GM18520 (cell line): ENCODE measurements at regions not wholly inside any gene's neighbourhood (a gene's known extent, or its start where the extent isn't known, plus 50 kb on each side); places are given as distances from the start of the nearest gene placed in this dataset.
"Not testable (repeated sequence)": the region's sequence is repeated elsewhere in the genome, so short reads cannot be mapped to it uniquely, and the experiment has no call there.

Experiments used
- ATAC-seq: cut with Tn5 transposase; IDR thresholded peaks from one replicate; pipeline ENCODE4 v1.9.1; 2021; ENCODE audit not compliant: unreplicated experiment

GRCh38 chrX:46034868-46035267 is 510.4 kb downstream of the ZNF674 start:
- ATAC-seq, result no peak

GRCh38 chrX:46029777-46030176 is 515.4 kb downstream of the ZNF674 start:
- no peak for ATAC-seq

DNA sequence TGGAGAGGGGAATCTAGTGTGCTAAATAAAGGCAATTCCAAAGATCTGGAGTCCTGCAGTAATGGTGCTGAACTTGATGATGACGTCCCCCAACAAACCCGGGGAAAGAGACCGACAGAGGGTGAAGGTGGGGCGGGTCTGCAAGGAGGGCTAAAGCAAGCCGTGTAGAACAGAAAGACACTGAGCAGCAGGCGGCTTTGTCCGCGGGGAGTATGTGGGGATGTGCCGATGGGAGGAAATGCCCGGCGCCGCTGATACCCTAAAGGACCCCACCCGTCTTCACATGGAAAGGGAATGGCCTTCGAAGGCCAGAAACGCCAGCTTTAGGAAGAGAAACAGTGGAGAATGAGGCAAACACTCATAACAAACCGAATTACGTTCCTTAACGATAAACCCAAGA is 528.9 kb downstream of the ZNF674 start:
- no peak for ATAC-seq

DNA sequence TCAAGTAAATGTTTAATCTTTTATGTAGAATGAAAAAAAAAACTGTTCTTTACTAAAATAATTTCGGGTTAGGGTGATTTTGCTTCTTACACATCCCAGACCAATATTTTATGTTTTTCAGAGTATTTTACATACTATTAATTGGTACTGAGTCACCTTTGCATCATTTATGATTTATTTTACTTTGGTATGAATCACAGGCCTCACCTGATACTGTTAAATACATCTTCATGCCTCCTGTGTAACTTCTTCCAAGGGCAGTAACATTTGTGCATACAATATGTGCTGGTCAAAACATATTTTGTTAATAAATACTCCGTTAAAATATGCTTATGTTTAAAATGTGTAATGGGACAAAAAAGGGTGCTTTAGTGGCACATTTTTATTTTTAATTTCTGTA is 529.6 kb downstream of the ZNF674 start:
- ATAC-seq, result no peak

GRCh38 chrX:45992402-45993123 is 552.7 kb downstream of the ZNF674 start:
- ATAC-seq, result no peak

DNA sequence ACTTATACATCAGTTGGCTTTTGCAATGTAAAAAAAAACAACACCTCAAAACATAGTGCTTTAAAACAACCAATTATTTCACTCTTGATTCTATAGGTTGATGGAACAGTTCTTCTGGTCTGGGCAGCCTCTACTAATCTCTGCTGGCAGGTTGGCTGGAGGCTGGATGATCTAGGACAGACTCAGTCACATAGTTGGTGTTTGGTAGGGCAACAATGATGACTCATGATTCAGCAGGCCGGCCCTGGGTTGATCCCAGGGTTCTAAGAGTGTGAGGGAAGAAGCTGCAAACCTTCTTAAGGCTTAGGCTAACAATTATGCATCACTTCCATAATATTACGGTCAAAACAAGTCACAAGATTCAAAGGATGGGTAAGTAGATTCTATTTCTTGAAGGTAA is 558.2 kb downstream of the ZNF674 start:
- no peak for ATAC-seq

GRCh38 chrX:45986081-45986480 is 559.1 kb downstream of the ZNF674 start:
- ATAC-seq, result no peak

GRCh38 chrX:45982958-45983727 is 562.1 kb downstream of the ZNF674 start:
- not testable (repeated sequence) for ATAC-seq

DNA sequence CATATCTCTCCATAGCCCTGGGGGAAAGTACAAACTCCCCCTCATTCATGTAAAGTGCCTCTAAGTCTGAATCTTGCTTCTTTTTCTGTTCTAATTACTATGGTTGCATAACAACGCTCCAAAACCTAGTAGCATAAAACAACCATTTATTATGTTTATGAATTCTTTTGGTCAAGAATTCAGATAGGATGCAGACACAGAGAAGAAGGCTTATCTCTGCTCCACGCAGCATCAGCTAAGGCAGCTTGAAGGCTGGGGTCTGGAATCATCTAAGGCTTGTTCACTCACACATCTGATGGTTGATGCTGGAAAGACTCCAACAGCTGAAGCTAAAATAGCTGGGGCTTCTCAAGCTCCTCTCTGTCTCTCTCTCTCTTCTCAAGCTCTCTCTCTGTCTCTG is 564.5 kb downstream of the ZNF674 start:
- no peak for ATAC-seq

GRCh38 chrX:45975633-45976032 is 569.6 kb downstream of the ZNF674 start:
- ATAC-seq, result no peak

DNA sequence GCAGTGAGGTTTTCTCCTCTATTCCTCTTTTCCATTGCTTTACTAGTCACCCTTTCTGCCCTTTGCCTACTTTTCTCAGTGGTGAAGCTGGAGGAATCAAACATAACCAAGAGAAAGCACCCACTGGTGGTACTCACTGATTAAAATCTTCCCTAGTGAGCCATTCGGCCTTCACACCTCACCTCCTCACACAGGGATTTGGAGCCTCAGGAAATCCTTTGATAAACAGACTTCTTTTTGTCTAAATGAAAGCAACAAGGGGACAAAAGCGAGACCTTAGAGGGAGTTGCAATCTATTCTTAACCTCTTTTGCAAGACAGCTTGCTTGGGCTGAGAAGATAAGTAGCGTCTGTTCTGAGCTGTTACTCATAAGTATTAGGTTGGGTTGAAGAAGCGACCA is 572.6 kb downstream of the ZNF674 start:
- ATAC-seq, result no peak

DNA sequence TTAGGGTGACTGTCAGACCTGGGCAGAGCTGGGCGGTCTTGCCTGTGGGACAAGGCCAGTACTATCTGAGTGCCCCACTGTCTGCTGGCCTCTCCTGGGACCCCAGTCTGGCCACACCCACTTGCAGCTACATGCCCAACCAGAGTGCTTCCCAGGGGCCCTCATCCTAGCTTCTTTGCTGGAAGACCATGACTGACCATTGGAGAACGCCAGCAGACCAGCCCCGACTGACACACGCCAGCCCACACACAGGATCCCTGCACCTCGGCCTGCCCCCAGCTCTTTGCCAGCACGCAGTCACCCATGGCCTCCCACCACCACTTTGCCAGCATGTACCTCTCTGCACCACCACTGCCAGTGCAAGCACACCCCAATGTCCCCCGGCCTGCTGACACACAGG is 585.7 kb downstream of the ZNF674 start:
- ATAC-seq, result no peak

DNA sequence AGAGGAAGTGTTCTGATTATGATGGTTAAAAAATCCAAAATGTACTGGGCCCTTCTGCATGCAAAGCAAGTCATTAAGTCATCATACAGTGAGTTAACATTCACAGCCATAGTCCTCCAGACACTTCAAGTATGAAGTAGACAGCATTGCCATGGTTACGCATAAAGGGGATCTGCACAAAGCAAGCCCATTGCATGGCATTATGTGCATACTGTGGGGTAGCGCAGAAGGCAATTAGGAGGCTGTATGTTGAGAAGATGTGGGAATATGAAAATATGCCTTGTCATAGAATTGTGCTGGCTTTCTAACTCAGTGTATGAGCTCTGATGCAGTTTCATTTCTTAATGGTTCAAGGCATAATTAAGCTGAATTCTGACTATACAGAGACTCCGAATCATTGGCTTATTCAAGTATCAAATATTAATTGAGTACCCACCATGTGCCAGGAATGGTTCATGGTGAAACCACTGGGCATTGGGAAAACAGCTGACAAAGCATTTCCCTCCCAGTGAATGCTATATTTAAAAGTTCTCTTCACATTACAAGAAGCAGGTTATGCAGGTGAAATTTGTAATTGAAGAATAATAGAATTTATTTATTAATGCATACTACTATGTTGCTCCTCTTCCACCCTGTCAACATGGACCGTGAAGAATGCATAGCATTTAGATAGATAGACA is 588.9 kb downstream of the ZNF674 start:
- ATAC-seq, result no peak

DNA sequence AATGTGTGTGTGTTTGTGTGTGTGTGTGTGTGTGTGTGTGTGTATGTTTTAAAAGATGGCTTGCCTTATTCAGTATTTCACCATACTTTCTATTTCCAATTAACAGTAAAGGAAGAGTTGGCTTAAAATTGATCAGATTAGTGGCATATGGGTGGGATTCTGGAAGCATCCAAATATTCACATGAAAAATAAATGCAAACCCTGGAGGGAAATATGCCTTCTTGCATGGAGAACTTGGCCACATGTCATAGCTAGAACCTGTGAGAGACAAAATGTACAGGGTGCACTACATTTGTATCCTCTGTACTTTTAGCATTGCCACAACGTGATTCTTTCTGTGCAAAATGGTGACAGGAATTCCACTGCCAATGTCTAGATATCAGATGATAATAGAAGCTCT is 589.6 kb downstream of the ZNF674 start:
- ATAC-seq, result no peak

DNA sequence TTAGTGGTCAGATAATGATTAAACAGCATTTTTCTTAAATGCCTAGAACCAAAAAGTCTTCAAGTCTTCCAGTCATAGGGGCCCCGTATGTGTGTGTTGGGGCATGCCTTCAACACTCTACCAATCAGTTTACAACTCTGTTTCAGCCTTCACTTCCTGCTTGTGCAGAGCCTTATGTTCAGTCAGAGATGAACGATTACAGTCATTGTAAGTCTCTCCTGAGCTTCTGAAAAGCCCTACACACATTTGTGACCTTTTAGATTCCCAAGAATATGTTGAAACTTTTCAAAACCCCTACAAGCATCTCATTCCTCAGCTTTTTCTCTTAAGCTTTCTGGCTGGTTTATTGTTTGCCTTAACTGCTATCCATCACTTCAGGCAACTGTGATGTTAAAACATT is 591.2 kb downstream of the ZNF674 start:
- ATAC-seq, result no peak

DNA sequence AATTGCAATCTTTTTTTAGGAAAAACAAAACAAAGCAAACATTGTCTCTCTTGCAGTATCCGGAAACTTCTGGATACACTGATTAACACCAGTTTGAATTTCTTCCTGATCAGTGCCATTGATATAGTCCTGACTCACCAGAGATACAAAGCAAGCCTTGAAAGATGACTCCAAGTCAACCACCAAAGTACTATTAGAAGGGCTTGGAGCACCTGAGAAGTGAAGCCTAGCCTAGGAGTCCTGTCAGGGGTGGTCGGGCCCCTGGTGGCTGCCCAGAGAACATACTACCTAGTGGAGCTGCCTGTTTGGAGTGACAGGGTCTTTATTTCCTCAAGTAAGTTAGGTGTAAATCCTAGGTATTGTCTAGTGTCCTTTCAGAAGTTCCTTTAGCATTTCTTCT is 593.2 kb downstream of the ZNF674 start:
- no peak for ATAC-seq

- ATAC-seq, result no peak
Observed at GRCh38 chrX:45935408-45935807, 609.8 kb downstream of the ZNF674 start.

- ATAC-seq, result no peak
Observed at GRCh38 chrX:45912316-45912715, 632.9 kb downstream of the ZNF674 start.

GRCh38 chrX:45907786-45908185 is 637.4 kb downstream of the ZNF674 start:
- no peak for ATAC-seq

DNA sequence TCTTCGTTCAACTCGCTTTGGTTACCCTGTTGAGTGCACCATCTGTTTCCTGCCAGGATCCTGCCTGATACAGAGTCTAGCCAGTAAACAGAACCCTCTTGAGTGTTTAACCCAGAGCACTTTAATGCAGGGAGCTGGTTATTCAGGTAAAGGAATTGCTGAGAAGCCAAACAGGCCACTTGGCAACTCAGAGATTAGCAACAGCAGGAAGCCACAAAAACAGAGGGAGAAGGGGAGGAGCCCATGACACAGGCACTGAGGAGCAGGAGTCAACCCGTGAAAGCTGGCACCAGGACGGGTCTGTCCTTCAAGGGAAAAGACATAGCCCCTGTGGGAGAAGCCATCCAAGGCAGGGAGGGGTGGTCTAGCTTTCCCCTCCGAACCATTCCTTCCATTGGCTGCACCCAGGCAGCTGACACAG is 641.4 kb downstream of the ZNF674 start:
- ATAC-seq, result no peak

GRCh38 chrX:45900766-45901615 is 644.2 kb downstream of the ZNF674 start:
- ATAC-seq, result no peak
